Mucosa of descending colon (tissue), 3 donors: ENCODE measurements at regions not wholly inside any gene's neighbourhood (a gene's known extent, or its start where the extent isn't known, plus 50 kb on each side); places are given as distances from the start of the nearest gene placed in this dataset.

ENCODE experiments used
- ATAC-seq: fragments of 200-7000 bp; cut with Tn5 transposase; one replicate; pipeline ENCODE4 v1.9.1; 2020; ENCODE audit warnings: mild to moderate bottlenecking, moderate library complexity
- DNase-seq, 3 donors: peaks; one replicate each; pipeline ENCODE4 v3.0.0-alpha.2; 2020
- H3K36me3 ChIP-seq: fragments of 200-600 bp; one replicate; pipeline ENCODE4 v1.8.0; 2021; ENCODE audit warnings: low read depth, mild to moderate bottlenecking
- H3K4me1 ChIP-seq: fragments of 200-600 bp; one replicate; pipeline ENCODE4 v1.8.0; 2021; ENCODE audit warnings: low read depth, mild to moderate bottlenecking
- H3K4me3 ChIP-seq: fragments of 200-600 bp; one replicate; pipeline ENCODE4 v1.8.0; 2021; ENCODE audit warnings: mild to moderate bottlenecking
- H3K9me3 ChIP-seq: fragments of 200-600 bp; one replicate; pipeline ENCODE4 v1.8.0; 2021; ENCODE audit warnings: mild to moderate bottlenecking
- CTCF ChIP-seq: fragments of 200-600 bp; IDR thresholded peaks from one replicate; pipeline ENCODE4 v1.8.0; 2022; ENCODE audit warnings: antibody characterized with exemption, mild to moderate bottlenecking
- intact Hi-C, 2 donors: fragments of 100-400 bp; cut with DNase I in 1 of 2; cut with micrococcal nuclease in 1 of 2; formaldehyde crosslinking; loops; one replicate each; pipeline versions ENCODE4 v1.11.0 to v1.11.1; 2022; cut with DNase I, micrococcal nuclease
- donor health status: DM: no; HTN: no; CAD: no; lungs with moderate emphysema.
- donor health status: DM: no; HTN: no; CAD: no.
- donor health status: DM: no; HTN: yes; CAD: no.

GRCh38 chr10:83801983-83802382, 337.3 kb upstream of the GHITM start:
- DNase-seq (no peak), ATAC-seq (no peak)
- Histone ChIP-seq H3K4me1 (no peaks in the 10 kb centered on the region), H3K4me3 (no peak overlapping the region), H3K36me3 (no peaks in the 10 kb centered on the region), H3K9me3 (no peaks in the 10 kb centered on the region)
- intact Hi-C loops = no loop called here
- no peak for TF ChIP-seq CTCF

- intact Hi-C loops = no loop called here
- H3K4me1 ChIP-seq = no peaks in the 10 kb centered on the region
- ATAC-seq (no peak), DNase-seq (no peak)
- no peaks in the 10 kb centered on the region for H3K36me3 ChIP-seq
- no peak overlapping the region for H3K4me3 ChIP-seq
- no peaks in the 10 kb centered on the region for H3K9me3 ChIP-seq
- TF ChIP-seq CTCF = no peak
Observed at GRCh38 chr10:83806717-83807116, 332.6 kb upstream of the GHITM start.

- H3K4me3 ChIP-seq = no peak overlapping the region
- H3K36me3 ChIP-seq = no peaks in the 10 kb centered on the region
- no peaks in the 10 kb centered on the region for H3K4me1 ChIP-seq
- no peak for DNase-seq
- no peaks in the 10 kb centered on the region for H3K9me3 ChIP-seq
- intact Hi-C loops = no loop called here
- TF ChIP-seq CTCF = no peak
- ATAC-seq = no peak
Observed at GRCh38 chr10:83809001-83809400, 330.3 kb upstream of the GHITM start.

- TF ChIP-seq CTCF = no peak
- DNase-seq (no peak), ATAC-seq (no peak)
- Histone ChIP-seq H3K36me3 (no peaks in the 10 kb centered on the region), H3K4me3 (no peak overlapping the region), H3K4me1 (no peaks in the 10 kb centered on the region), H3K9me3 (no peaks in the 10 kb centered on the region)
- intact Hi-C loops = no loop called here
Observed at GRCh38 chr10:83816942-83817341, 322.4 kb upstream of the GHITM start.

GRCh38 chr10:83817797-83818196, 321.5 kb upstream of the GHITM start:
- DNase-seq = no peak
- no peak for TF ChIP-seq CTCF
- intact Hi-C loops = no loop called here
- Histone ChIP-seq H3K4me3 (no peak overlapping the region), H3K36me3 (no peaks in the 10 kb centered on the region), H3K9me3 (no peaks in the 10 kb centered on the region), H3K4me1 (no peaks in the 10 kb centered on the region)
- ATAC-seq = no peak

GRCh38 chr10:83819609-83820008, 319.7 kb upstream of the GHITM start:
- intact Hi-C loops = no loop called here
- H3K36me3 ChIP-seq = no peaks in the 10 kb centered on the region
- no peak overlapping the region for H3K4me3 ChIP-seq
- no peak for TF ChIP-seq CTCF
- no peak for DNase-seq
- H3K9me3 ChIP-seq = no peaks in the 10 kb centered on the region
- no peaks in the 10 kb centered on the region for H3K4me1 ChIP-seq
- ATAC-seq = no peak
